GM23248 (cell line): ENCODE measurements at regions not wholly inside any gene's neighbourhood (a gene's known extent, or its start where the extent isn't known, plus 50 kb on each side); places are given as distances from the start of the nearest gene placed in this dataset.

Source experiments
- DNase-seq: peaks from one replicate; pipeline ENCODE4 v3.0.0-alpha.2; 2015
- H2AFZ ChIP-seq: fragments of 200-600 bp; sonication (generic); 2 replicates; pipeline ENCODE4 v1.6.1; 2016; ENCODE audit warnings: antibody characterized with exemption
- H3F3A ChIP-seq: fragments of 200-600 bp; sonication (generic); 2 replicates; pipeline ENCODE4 v1.6.1; 2016; ENCODE audit warnings: mild to moderate bottlenecking, antibody characterized with exemption, mixed run types; ENCODE audit not compliant: insufficient read depth
- H3K27ac ChIP-seq: fragments of 200-600 bp; sonication (generic); 2 replicates; pipeline ENCODE4 v1.5.1; 2016; ENCODE audit warnings: mild to moderate bottlenecking
- H3K27me3 ChIP-seq: fragments of 200-600 bp; sonication (generic); replicated peaks from 2 replicates; pipeline ENCODE4 v1.6.1; 2016; ENCODE audit warnings: mild to moderate bottlenecking; ENCODE audit not compliant: insufficient read depth
- H3K36me3 ChIP-seq: fragments of 200-600 bp; sonication (generic); 2 replicates; pipeline ENCODE4 v1.6.1; 2016; ENCODE audit warnings: low read depth, mild to moderate bottlenecking
- H3K4me1 ChIP-seq: fragments of 200-600 bp; sonication (generic); 2 replicates; pipeline ENCODE4 v1.6.1; 2016; ENCODE audit warnings: mild to moderate bottlenecking; ENCODE audit not compliant: insufficient read depth
- H3K4me2 ChIP-seq: fragments of 200-600 bp; sonication (generic); one replicate; pipeline ENCODE4 v1.6.1; 2016; ENCODE audit warnings: mild to moderate bottlenecking; ENCODE audit not compliant: unreplicated experiment
- H3K4me3 ChIP-seq: fragments of 200-600 bp; sonication (generic); 2 replicates; pipeline ENCODE4 v1.5.1; 2016; ENCODE audit warnings: mild to moderate bottlenecking
- H3K79me2 ChIP-seq: fragments of 200-600 bp; sonication (generic); 2 replicates; pipeline ENCODE4 v1.6.1; 2016; ENCODE audit warnings: mild to moderate bottlenecking; ENCODE audit not compliant: insufficient read depth
- H3K9ac ChIP-seq: fragments of 200-600 bp; sonication (generic); 2 replicates; pipeline ENCODE4 v1.6.1; 2016; ENCODE audit warnings: mild to moderate bottlenecking
- H3K9me2 ChIP-seq: fragments of 200-600 bp; sonication (generic); 2 replicates; pipeline ENCODE4 v1.6.1; 2016; ENCODE audit warnings: mixed run types, mild to moderate bottlenecking, moderate library complexity; ENCODE audit not compliant: insufficient read depth
- H3K9me3 ChIP-seq: fragments of 200-600 bp; sonication (generic); one replicate; pipeline ENCODE4 v1.6.1; 2017; ENCODE audit warnings: low read depth
- H4K20me1 ChIP-seq: fragments of 200-600 bp; sonication (generic); 2 replicates; pipeline ENCODE4 v1.6.0; 2016; ENCODE audit not compliant: insufficient read depth
- EZH2 ChIP-seq: fragments of 200-600 bp; sonication (generic); IDR thresholded peaks from 2 replicates; pipeline ENCODE4 v1.6.1; 2018; ENCODE audit warnings: antibody characterized with exemption, mild to moderate bottlenecking; ENCODE audit not compliant: insufficient read depth, poor library complexity, severe bottlenecking
- EZH2phosphoT487 ChIP-seq: fragments of 200-600 bp; sonication (generic); IDR thresholded peaks from 2 replicates; pipeline ENCODE4 v1.6.1; 2018; ENCODE audit warnings: antibody characterized with exemption, moderate library complexity, mild to moderate bottlenecking, low read depth; ENCODE audit not compliant: insufficient read depth
- WGBS, 2 experiments: methylation state at CpG; one replicate each; pipeline ENCODE4 v1.1.6; 2015 to 2017; ENCODE audit warnings: low lambda C conversion rate in 2 of 2, low coverage in 1 of 2; ENCODE audit errors: missing lambda C conversion rate in 2 of 2; 5-methylcytosine and 5-hydroxymethylcytosine counted together
- in situ Hi-C: fragments of 300-500 bp; cut with MboI; formaldehyde crosslinking; loops from 2 replicates; pipeline ENCODE4 v1.15.0; 2020

DNA sequence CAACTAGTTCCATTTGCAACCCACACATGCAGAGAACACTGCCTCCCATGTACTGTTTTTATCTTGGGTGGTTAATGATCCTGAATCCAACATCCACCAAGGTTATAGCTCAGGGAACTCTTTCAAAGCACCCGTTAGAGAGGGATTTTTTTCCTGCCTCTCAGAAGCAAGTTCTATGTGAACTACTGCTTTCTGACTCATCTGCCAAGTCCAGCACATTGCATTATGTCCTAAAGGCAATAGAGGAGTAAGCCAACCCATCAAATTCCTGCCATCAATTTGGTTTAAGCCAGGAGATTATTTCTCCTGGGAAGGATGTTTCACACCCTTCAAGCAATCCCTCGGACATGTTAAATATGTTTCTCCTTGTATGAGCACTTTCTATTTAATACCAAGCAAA is 334.5 kb downstream of the GASK1B start:
- Histone ChIP-seq H2AFZ (no peak overlapping the region), H3K27me3 (no peaks in the 10 kb centered on the region), H3K9me3 (no peaks in the 10 kb centered on the region), H3F3A (no peaks in the 10 kb centered on the region), H3K27ac (no peak overlapping the region), H4K20me1 (no peaks in the 10 kb centered on the region), H3K4me3 (no peak overlapping the region), H3K9ac (no peak overlapping the region), H3K4me2 (no peak overlapping the region), H3K36me3 (no peaks in the 10 kb centered on the region), H3K79me2 (no peaks in the 10 kb centered on the region), H3K9me2 (no peaks in the 10 kb centered on the region), H3K4me1 (no peaks in the 10 kb centered on the region)
- no peak for DNase-seq
- in situ Hi-C loops, result no loop called here
- TF ChIP-seq EZH2 (no peak), EZH2phosphoT487 (no peak)
- WGBS, 2 experiments, result 3 to 4% methylated on average over 2 of the region's 2 CpGs

DNA sequence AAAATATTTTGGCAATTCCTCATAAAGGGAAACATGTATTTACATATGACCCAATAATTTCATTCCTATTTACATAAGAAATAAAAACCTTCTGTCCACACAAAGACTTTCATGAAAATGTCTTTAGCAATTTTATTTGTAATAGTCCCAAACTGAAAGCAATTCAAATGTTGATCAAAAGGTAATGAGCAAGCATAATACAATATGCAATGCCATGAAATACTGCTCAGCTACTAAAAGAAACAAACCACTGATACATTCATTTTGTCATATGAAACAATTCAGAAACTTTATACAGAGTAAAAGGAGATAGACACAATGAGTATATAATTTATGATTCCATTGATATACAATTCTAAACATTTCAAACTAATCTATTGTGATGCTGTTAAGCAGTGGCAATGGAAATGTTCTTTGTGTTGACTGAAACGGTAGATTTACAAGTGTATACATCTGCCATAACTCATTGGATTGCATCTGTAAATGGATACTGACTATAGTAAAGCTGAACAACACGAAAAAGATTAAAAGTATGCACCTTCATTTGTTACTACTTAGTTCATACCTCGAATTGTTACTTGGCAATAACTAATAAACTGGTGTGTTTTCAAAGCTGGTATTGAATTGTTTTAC is 335.6 kb downstream of the GASK1B start:
- 8 to 9% methylated on average over 3 of the region's 3 CpGs for WGBS, 2 experiments
- in situ Hi-C loops, result no loop called here

DNA sequence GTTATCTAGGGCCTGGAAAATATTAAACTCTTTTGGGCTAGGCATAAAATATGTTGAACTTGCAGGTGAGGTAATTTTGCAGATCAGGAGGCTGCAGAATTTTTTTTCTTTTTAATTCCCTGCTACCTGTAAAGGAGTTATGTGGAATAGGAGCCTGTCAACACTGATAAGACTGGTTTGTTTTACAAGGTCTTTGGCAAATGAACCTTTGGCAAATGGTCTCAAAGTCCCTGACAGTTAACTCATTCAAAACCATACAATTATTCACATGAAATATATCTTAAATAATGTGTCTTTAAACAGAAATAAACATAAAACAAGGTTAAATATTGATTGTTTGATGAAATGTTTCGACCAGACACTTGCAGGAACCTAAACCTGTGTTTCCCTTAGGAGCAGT is 340.2 kb downstream of the GASK1B start:
- in situ Hi-C loops, result no loop called here
- Histone ChIP-seq H3K9me2 (no peaks in the 10 kb centered on the region), H3K4me2 (no peak overlapping the region), H2AFZ (no peak overlapping the region), H3K79me2 (no peaks in the 10 kb centered on the region), H3K9me3 (no peaks in the 10 kb centered on the region), H3K27me3 (no peaks in the 10 kb centered on the region), H3K36me3 (no peaks in the 10 kb centered on the region), H3K4me3 (no peak overlapping the region), H3K4me1 (no peaks in the 10 kb centered on the region), H4K20me1 (no peaks in the 10 kb centered on the region), H3F3A (no peaks in the 10 kb centered on the region), H3K27ac (no peak overlapping the region), H3K9ac (no peak overlapping the region)
- WGBS, 2 experiments, result 0 to 3% methylated on average over 1 of the region's 1 CpG
- no peak for DNase-seq
- no peak for TF ChIP-seq EZH2phosphoT487
- TF ChIP-seq EZH2, result no peak

More for the DNA sequence above, 335.6 kb downstream of the GASK1B start:
- Histone ChIP-seq H3K36me3 (no peaks in the 10 kb centered on the region), H3K79me2 (no peaks in the 10 kb centered on the region), H3K27ac (no peak overlapping the region), H3K27me3 (no peaks in the 10 kb centered on the region), H3K4me2 (no peak overlapping the region), H2AFZ (no peak overlapping the region), H3F3A (no peaks in the 10 kb centered on the region), H3K9me3 (no peaks in the 10 kb centered on the region), H3K9ac (no peak overlapping the region), H4K20me1 (no peaks in the 10 kb centered on the region), H3K4me3 (no peak overlapping the region), H3K9me2 (no peaks in the 10 kb centered on the region), H3K4me1 (no peaks in the 10 kb centered on the region)
- no peak for TF ChIP-seq EZH2phosphoT487
- no peak for TF ChIP-seq EZH2
- DNase-seq, result no peak

DNA sequence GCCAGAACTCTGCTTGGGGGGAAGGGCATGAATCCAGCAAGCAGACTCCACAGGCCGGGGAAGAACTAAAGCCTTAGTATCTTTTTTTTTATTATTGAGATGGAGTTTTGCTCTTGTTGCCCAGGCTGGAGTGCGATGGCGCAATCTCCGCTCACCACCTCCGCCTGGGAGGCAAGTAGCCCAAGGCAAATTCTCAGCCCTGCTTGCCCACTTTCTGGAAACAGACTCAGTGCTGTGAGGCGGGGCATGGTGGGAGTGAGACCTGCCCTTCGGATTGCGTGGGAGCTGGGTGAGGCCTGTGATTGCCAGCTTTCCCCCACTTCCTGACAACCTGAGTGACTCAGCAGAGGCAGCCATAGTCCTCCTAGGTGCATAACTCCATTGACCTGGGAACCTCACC is 348.8 kb downstream of the GASK1B start:
- Histone ChIP-seq H3K4me1 (no peaks in the 10 kb centered on the region), H3K4me3 (no peak overlapping the region), H3K36me3 (no peaks in the 10 kb centered on the region), H4K20me1 (no peaks in the 10 kb centered on the region), H3K9me2 (no peaks in the 10 kb centered on the region), H2AFZ (no peak overlapping the region), H3K27me3 (no peaks in the 10 kb centered on the region), H3K9ac (no peak overlapping the region), H3K79me2 (no peaks in the 10 kb centered on the region), H3F3A (no peaks in the 10 kb centered on the region), H3K27ac (no peak overlapping the region), H3K4me2 (no peak overlapping the region), H3K9me3 (no peaks in the 10 kb centered on the region)
- TF ChIP-seq EZH2, result no peak
- TF ChIP-seq EZH2phosphoT487, result no peak
- no peak for DNase-seq
- in situ Hi-C loops, result no loop called here
- WGBS, 2 experiments, result 40 to 50% methylated on average over 8 of the region's 8 CpGs

DNA sequence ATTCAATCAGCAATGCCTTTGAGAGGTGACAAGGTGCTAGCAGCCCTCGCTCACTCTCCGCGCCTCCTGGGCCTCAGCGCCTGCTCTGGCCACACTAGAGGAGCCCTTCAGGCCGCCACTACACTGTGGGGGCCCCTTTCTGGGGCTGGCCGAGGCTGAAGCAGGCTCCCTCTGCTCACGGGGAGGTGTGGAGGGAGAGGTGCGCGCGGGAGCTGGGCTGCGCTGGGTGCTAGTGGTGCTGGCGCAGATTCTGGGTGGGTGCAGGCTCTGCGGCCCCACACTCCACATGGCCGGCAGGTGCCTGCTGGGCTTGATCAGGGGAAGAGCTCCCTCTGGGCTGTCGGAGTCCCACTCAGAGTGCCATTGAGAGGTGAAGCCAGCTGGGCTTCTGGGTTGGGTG is 351.0 kb downstream of the GASK1B start:
- Histone ChIP-seq H3F3A (no peaks in the 10 kb centered on the region), H3K79me2 (no peaks in the 10 kb centered on the region), H3K36me3 (no peaks in the 10 kb centered on the region), H3K9ac (no peak overlapping the region), H3K4me1 (no peaks in the 10 kb centered on the region), H3K4me3 (no peak overlapping the region), H3K9me2 (no peaks in the 10 kb centered on the region), H3K27me3 (no peaks in the 10 kb centered on the region), H3K4me2 (no peak overlapping the region), H4K20me1 (no peaks in the 10 kb centered on the region), H3K27ac (no peak overlapping the region), H2AFZ (no peak overlapping the region), H3K9me3 (no peaks in the 10 kb centered on the region)
- in situ Hi-C loops, result no loop called here
- 56 to 60% methylated on average over 15 of the region's 15 CpGs for WGBS, 2 experiments
- DNase-seq, result no peak
- TF ChIP-seq EZH2 (no peak), EZH2phosphoT487 (no peak)
